ENCODE measurements at regions not wholly inside any gene's neighbourhood (a gene's known extent, or its start where the extent isn't known, plus 50 kb on each side); places are given as distances from the start of the nearest gene placed in this dataset.

DNA sequence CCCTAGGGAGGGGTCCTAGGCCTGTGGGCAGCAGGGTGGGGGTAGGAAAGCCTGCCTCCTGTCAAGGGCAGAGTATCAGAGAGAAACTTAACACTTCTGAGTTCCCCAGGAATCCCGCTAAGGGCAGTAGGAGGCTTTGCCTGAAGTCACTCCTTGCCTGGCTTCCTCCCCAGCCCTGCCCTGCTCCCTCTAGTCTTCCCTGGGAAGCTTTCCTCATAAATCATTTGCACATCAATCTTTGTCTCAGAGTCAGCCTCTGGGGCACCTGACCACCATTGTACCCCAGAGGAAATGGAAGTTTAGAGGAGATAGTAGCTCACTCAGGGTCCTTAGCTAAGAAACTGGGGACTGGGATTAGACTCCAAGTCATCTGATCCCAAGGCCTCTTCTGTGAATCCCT, 129.4 kb upstream of the TLE3 start:
- H3K4me3 ChIP-seq, result no peak overlapping the region
- intact Hi-C loops (cut with DNase I), result no loop called here
- TF ChIP-seq CTCF (IDR thresholded peaks at IDR 0.05), result no peak

DNA sequence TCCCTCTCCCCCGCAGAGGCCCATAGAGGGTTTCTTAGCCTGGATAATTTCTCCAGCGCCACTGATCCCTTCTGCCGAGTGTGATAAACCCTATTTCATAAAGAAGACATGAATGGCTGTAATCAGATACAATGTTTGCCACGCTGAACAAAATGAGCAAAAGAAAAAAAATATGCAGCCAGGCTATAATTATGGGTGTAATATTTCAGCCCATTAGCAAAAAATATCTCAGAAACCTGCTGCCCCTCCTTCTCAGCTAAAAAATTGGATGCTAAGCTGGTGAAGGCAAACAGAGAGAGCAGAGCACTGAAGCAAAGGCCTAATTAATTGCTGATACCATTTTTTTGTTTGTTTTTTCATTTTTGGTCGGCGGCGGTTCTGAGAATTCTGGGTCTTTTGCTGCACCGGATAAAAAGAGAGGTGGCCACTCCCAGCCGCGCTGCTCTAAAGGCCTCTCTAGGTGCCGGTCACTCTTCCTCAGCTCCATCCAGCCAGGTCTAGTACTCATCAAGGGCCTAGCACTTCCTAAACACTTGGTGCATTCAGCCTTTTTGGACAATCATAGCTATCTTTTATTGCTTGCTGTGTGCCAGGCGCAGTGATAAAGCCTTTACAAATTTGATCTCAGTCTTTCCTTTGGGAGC, 128.7 kb upstream of the TLE3 start:
- Histone ChIP-seq H3K4me3 (no peak overlapping the region), H3K36me3 (no peaks in the 10 kb centered on the region), H3K9me3 (peaks cover 4% of the 10 kb centered on the region), H3K4me1 (no peaks in the 10 kb centered on the region), H3K27me3 (ENCODE audit: low read depth) (no peaks in the 10 kb centered on the region), H3K27ac (no peak overlapping the region)
- no peak for ATAC-seq
- no peak for DNase-seq
- intact Hi-C loops (cut with DNase I), result no loop called here
- TF ChIP-seq CTCF (IDR thresholded peaks at IDR 0.05), result no peak

More for the DNA sequence above, 129.4 kb upstream of the TLE3 start:
- Histone ChIP-seq H3K4me1 (no peaks in the 10 kb centered on the region), H3K9me3 (peaks cover 10% of the 10 kb centered on the region), H3K27ac (no peak overlapping the region), H3K27me3 (ENCODE audit: low read depth) (no peaks in the 10 kb centered on the region), H3K36me3 (no peaks in the 10 kb centered on the region)
- no peak for DNase-seq
- no peak for ATAC-seq

- intact Hi-C loops (cut with DNase I), result no loop called here
- TF ChIP-seq CTCF (IDR thresholded peaks at IDR 0.05), result no peak
- H3K36me3 ChIP-seq, result no peaks in the 10 kb centered on the region
- H3K4me3 ChIP-seq, result no peak overlapping the region
- no peaks in the 10 kb centered on the region for H3K4me1 ChIP-seq
- H3K27ac ChIP-seq, result no peak overlapping the region
- H3K9me3 ChIP-seq, result no peaks in the 10 kb centered on the region
- H3K27me3 ChIP-seq (ENCODE audit: low read depth), result no peaks in the 10 kb centered on the region
- ATAC-seq (no peak), DNase-seq (no peak)
These were observed 127.7 kb upstream of the TLE3 start for GRCh38 chr15:70225416-70225815.

- Histone ChIP-seq H3K4me3 (no peak overlapping the region), H3K27me3 (ENCODE audit: low read depth) (no peaks in the 10 kb centered on the region), H3K9me3 (no peaks in the 10 kb centered on the region), H3K27ac (no peak overlapping the region), H3K4me1 (no peaks in the 10 kb centered on the region), H3K36me3 (no peaks in the 10 kb centered on the region)
- no peak for TF ChIP-seq CTCF (IDR thresholded peaks at IDR 0.05)
- intact Hi-C loops (cut with DNase I), result no loop called here
- DNase-seq (no peak), ATAC-seq (no peak)
These were observed 124.9 kb upstream of the TLE3 start for GRCh38 chr15:70222606-70223005.

DNA sequence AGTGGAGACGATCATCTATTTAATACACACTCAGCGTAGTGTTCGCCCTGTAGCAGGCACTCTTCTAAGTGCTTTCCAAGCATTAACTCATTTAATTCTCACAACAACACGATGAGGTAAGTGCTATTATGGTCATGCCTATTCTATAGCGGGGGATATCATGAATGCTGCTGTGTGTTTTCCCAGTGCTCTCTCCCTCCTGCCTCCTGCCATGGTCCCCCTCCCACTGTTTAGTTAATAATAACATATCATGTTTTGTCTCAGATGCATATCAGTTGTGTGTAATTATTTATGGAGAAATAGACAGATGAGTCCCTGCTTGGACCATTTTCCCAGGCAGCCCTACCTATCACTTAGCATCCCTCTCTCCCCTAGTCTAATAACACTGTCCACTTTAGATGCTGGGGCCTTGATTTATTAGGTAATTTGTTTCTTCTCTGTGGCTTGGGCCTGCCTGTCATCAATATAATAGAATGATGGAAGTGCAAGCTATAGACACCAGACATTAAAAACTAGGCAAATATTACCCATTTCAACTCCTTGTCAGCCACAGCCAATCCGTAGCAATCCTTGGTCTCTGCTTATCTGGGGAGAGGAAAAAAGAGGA, 122.9 kb upstream of the TLE3 start:
- Histone ChIP-seq H3K4me3 (no peak overlapping the region), H3K27ac (no peak overlapping the region), H3K36me3 (no peaks in the 10 kb centered on the region), H3K9me3 (no peaks in the 10 kb centered on the region), H3K4me1 (no peaks in the 10 kb centered on the region), H3K27me3 (ENCODE audit: low read depth) (no peaks in the 10 kb centered on the region)
- no peak for TF ChIP-seq CTCF (IDR thresholded peaks at IDR 0.05)
- DNase-seq, result no peak
- intact Hi-C loops (cut with DNase I), result no loop called here
- no peak for ATAC-seq

Measured in lower lobe of right lung (tissue), 2 donors.